ENCODE measurements at regions not wholly inside any gene's neighbourhood (a gene's known extent, or its start where the extent isn't known, plus 50 kb on each side); places are given as distances from the start of the nearest gene placed in this dataset.
"Not testable (repeated sequence)": the region's sequence is repeated elsewhere in the genome, so short reads cannot be mapped to it uniquely, and the experiment has no call there.

DNA sequence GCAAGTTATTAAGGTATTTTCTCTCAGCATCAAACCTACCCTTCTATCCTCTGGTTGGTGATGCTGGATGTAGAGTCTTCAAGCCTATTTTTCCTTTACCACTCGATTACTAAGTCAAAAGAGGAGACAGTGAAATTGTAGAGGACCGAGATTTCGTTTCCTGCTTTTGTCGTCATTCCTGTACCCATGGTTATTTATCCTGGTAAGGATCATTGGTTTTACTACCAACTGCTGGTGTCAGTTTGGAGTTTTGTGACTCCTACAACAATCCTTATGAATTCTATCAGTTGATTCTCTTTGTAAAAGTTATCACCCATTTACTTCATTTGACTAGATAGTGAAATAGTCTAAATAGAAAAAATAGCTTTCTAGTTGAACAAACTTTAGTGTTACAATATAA, 2028.2 kb upstream of the ACO1 start:
- Histone ChIP-seq H3K27me3 (ENCODE audit: control insufficient read depth, insufficient read depth, low read length, poor library complexity, severe bottlenecking) (no peaks in the 10 kb centered on the region), H3K4me3 (ENCODE audit: low read length) (no peak overlapping the region), H3K4me1 (ENCODE audit: control insufficient read depth, insufficient read depth, low read length) (no peaks in the 10 kb centered on the region), H3K36me3 (ENCODE audit: control insufficient read depth, insufficient read depth, low read length) (no peaks in the 10 kb centered on the region), H3K27ac (ENCODE audit: low read depth, low read length) (no peak overlapping the region), H3K9me3 (ENCODE audit: control insufficient read depth, low read length) (no peaks in the 10 kb centered on the region), H3K9ac (ENCODE audit: extremely low read depth, low read length, poor library complexity, severe bottlenecking) (no peak overlapping the region)
- DNase-seq = no peak
- Mint-ChIP-seq H3K4me1 (no peaks in the 10 kb centered on the region), H3K4me3 (no peak overlapping the region), H3K36me3 (ENCODE audit: low read depth) (no peaks in the 10 kb centered on the region), H3K27ac (no peak overlapping the region), H3K27me3 (ENCODE audit: insufficient read depth) (no peaks in the 10 kb centered on the region), H3K9me3 (no peaks in the 10 kb centered on the region)
- TF ChIP-seq, protein P1, sequence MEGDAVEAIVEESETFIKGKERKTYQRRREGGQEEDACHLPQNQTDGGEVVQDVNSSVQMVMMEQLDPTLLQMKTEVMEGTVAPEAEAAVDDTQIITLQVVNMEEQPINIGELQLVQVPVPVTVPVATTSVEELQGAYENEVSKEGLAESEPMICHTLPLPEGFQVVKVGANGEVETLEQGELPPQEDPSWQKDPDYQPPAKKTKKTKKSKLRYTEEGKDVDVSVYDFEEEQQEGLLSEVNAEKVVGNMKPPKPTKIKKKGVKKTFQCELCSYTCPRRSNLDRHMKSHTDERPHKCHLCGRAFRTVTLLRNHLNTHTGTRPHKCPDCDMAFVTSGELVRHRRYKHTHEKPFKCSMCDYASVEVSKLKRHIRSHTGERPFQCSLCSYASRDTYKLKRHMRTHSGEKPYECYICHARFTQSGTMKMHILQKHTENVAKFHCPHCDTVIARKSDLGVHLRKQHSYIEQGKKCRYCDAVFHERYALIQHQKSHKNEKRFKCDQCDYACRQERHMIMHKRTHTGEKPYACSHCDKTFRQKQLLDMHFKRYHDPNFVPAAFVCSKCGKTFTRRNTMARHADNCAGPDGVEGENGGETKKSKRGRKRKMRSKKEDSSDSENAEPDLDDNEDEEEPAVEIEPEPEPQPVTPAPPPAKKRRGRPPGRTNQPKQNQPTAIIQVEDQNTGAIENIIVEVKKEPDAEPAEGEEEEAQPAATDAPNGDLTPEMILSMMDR (conservative IDR thresholded peaks at IDR 0.05) = no peak
- 92 to 100% methylated on average over 3 to 4 of the region's 4 CpGs for WGBS, 2 experiments (ENCODE audit: insufficient coverage in 1 of 2, insufficient read length in 1 of 2)

DNA sequence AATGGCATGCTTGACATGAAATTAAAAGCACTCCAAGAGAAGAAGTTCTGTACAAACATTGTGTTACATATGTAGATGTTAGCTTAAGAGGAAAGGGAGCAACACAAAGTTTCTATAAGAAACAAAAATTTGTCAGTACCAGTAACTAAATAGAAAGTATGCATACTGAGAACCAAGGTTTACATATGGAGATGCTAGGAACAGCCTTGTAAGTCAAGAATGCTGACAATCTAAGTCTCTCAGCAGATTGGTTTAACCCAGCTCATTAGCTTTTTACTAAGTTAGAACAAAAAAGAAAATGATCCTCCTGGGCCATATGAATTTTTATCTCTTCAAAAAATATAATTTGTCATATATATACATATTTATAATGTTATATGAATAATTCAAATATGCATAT, 2022.1 kb upstream of the ACO1 start:
- no peak overlapping the region for H3K27ac ChIP-seq (ENCODE audit: low read depth, low read length)
- Mint-ChIP-seq H3K4me3 (no peak overlapping the region), H3K9me3 (no peaks in the 10 kb centered on the region), H3K27me3 (ENCODE audit: insufficient read depth) (no peaks in the 10 kb centered on the region), H3K36me3 (ENCODE audit: low read depth) (no peaks in the 10 kb centered on the region), H3K27ac (no peak overlapping the region), H3K4me1 (no peaks in the 10 kb centered on the region)
- no peak for DNase-seq
- TF ChIP-seq, protein P1 (conservative IDR thresholded peaks at IDR 0.05) = no peak
- H3K27me3 ChIP-seq (ENCODE audit: control insufficient read depth, insufficient read depth, low read length, poor library complexity, severe bottlenecking) = no peaks in the 10 kb centered on the region
- H3K9ac ChIP-seq (ENCODE audit: extremely low read depth, low read length, poor library complexity, severe bottlenecking) = no peak overlapping the region
- H3K4me3 ChIP-seq (ENCODE audit: low read length) = no peak overlapping the region
- H3K36me3 ChIP-seq (ENCODE audit: control insufficient read depth, insufficient read depth, low read length) = no peaks in the 10 kb centered on the region
- H3K9me3 ChIP-seq (ENCODE audit: control insufficient read depth, low read length) = no peaks in the 10 kb centered on the region
- no peaks in the 10 kb centered on the region for H3K4me1 ChIP-seq (ENCODE audit: control insufficient read depth, insufficient read depth, low read length)

DNA sequence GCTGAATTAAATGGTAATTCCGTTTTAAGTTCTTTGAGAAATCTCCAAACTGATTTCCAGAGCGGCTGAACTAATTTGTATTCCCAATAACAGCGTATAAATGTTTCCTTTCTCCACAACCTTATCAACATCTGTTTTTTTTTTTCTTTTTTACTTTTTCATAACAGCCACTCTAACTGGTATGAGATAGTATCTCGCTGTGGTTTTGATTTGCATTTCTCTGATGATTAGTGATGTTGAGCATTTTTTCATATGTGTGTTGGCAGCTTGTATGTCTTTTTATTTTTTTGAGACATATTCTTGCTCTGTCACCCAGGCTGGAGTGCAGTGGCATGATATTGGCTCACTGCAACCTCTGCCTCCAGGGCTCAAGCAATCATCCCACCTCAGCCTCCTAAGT, 2018.3 kb upstream of the ACO1 start:
- not testable (repeated sequence) for H3K4me1 ChIP-seq (ENCODE audit: control insufficient read depth, insufficient read depth, low read length); H3K27me3 ChIP-seq (ENCODE audit: control insufficient read depth, insufficient read depth, low read length, poor library complexity, severe bottlenecking); H3K27me3 Mint-ChIP-seq (ENCODE audit: insufficient read depth); H3K9me3 Mint-ChIP-seq; H3K27ac ChIP-seq (ENCODE audit: low read depth, low read length); H3K4me1 Mint-ChIP-seq; H3K4me3 ChIP-seq (ENCODE audit: low read length); H3K27ac Mint-ChIP-seq; DNase-seq; H3K4me3 Mint-ChIP-seq; H3K9me3 ChIP-seq (ENCODE audit: control insufficient read depth, low read length); H3K36me3 ChIP-seq (ENCODE audit: control insufficient read depth, insufficient read depth, low read length); H3K9ac ChIP-seq (ENCODE audit: extremely low read depth, low read length, poor library complexity, severe bottlenecking); H3K36me3 Mint-ChIP-seq (ENCODE audit: low read depth)
- WGBS, 2 experiments (ENCODE audit: insufficient coverage in 1 of 2, insufficient read length in 1 of 2) = 93% methylated on average over 3 to 4 of the region's 4 CpGs

DNA sequence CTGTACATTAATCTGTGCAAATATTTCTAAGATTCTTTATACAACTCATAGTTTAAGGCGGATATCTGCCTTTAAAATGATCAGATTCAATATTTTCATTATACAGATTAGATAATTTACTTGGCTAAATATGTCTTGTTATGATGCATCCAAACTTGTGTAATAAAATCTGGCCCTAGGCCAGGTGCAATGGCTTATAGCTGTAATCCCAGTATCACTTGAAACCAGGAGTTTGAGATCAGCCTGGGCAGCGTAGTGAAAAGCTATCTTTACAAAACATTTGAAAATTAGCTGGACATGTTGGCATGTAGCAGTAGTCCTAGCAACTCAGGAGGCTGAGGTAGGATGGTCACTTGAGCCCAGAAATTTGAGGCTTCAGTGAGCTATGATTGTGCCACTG, 2002.2 kb upstream of the ACO1 start:
- no peaks in the 10 kb centered on the region for H3K9me3 ChIP-seq (ENCODE audit: control insufficient read depth, low read length)
- H3K36me3 ChIP-seq (ENCODE audit: control insufficient read depth, insufficient read depth, low read length) = no peaks in the 10 kb centered on the region
- no peak for DNase-seq
- no peak overlapping the region for H3K27ac ChIP-seq (ENCODE audit: low read depth, low read length)
- no peaks in the 10 kb centered on the region for H3K36me3 Mint-ChIP-seq (ENCODE audit: low read depth)
- no peaks in the 10 kb centered on the region for H3K9me3 Mint-ChIP-seq
- WGBS, 2 experiments (ENCODE audit: insufficient coverage in 1 of 2, insufficient read length in 1 of 2) = 97 to 100% methylated on average over 1 to 2 of the region's 2 CpGs
- no peaks in the 10 kb centered on the region for H3K4me1 ChIP-seq (ENCODE audit: control insufficient read depth, insufficient read depth, low read length)
- no peaks in the 10 kb centered on the region for H3K4me1 Mint-ChIP-seq
- TF ChIP-seq, protein P1 (conservative IDR thresholded peaks at IDR 0.05) = no peak
- no peaks in the 10 kb centered on the region for H3K27me3 ChIP-seq (ENCODE audit: control insufficient read depth, insufficient read depth, low read length, poor library complexity, severe bottlenecking)
- H3K9ac ChIP-seq (ENCODE audit: extremely low read depth, low read length, poor library complexity, severe bottlenecking) = no peak overlapping the region
- no peak overlapping the region for H3K4me3 ChIP-seq (ENCODE audit: low read length)
- H3K4me3 Mint-ChIP-seq = no peak overlapping the region
- no peak overlapping the region for H3K27ac Mint-ChIP-seq
- H3K27me3 Mint-ChIP-seq (ENCODE audit: insufficient read depth) = no peaks in the 10 kb centered on the region
